HepG2 (cell line): ENCODE measurements at regions not wholly inside any gene's neighbourhood (a gene's known extent, or its start where the extent isn't known, plus 50 kb on each side); places are given as distances from the start of the nearest gene placed in this dataset.

Source experiments
- CBFB ChIP-seq: sonication (generic); formaldehyde crosslinking; IDR thresholded peaks from 2 replicates; pipeline ENCODE4 v1.4.0; 2020; ENCODE audit warnings: missing genetic modification reagents
- CREB1 ChIP-seq, 2 experiments: fragments of 450-650 bp in 1 of 2; IDR thresholded peaks; 2 replicates each; pipeline ENCODE4 v1.6.1; 2016 to 2017; ENCODE audit warnings: control low read depth in 1 of 2, mild to moderate bottlenecking in 1 of 2, missing compliant biosample characterization in 1 of 2, missing genetic modification characterization in 1 of 2
- MED1 ChIP-seq: sonication (generic); formaldehyde crosslinking; IDR thresholded peaks from 2 replicates; pipeline ENCODE4 v1.4.0; 2020; ENCODE audit warnings: missing genetic modification reagents
- NCOA5 ChIP-seq: sonication (generic); formaldehyde crosslinking; IDR thresholded peaks from 2 replicates; pipeline ENCODE4 v1.4.0; 2020; ENCODE audit warnings: missing genetic modification reagents
- POLR2A ChIP-seq, 2 experiments: IDR thresholded peaks; 2 replicates each; pipeline ENCODE4 v1.6.1; 2011; ENCODE audit warnings: low read depth in 2 of 2, low read length in 2 of 2, mild to moderate bottlenecking in 1 of 2, moderate library complexity in 1 of 2; ENCODE audit not compliant: insufficient read depth in 1 of 2
- RFX5 ChIP-seq: IDR thresholded peaks from 2 replicates; pipeline ENCODE4 v1.6.1; 2011; ENCODE audit warnings: low read depth, low read length, improper control_type of control experiment
- SUZ12 ChIP-seq: fragments of 150-350 bp; IDR thresholded peaks from 2 replicates; pipeline ENCODE4 v1.6.1; 2014; ENCODE audit warnings: low read depth, low read length
- TAF1 ChIP-seq: sonication (generic); formaldehyde crosslinking; IDR thresholded peaks from 2 replicates; pipeline ENCODE4 v1.4.0; 2020; ENCODE audit warnings: missing genetic modification reagents
- YY1 ChIP-seq: IDR thresholded peaks from 2 replicates; pipeline ENCODE4 v1.6.1; 2011; ENCODE audit warnings: low read length, low read depth, moderate library complexity, mild to moderate bottlenecking; ENCODE audit not compliant: insufficient read depth, insufficient replicate concordance
- ZNF280B ChIP-seq: sonication (generic); formaldehyde crosslinking; IDR thresholded peaks from 2 replicates; pipeline ENCODE4 v1.5.0; 2020; ENCODE audit warnings: missing genetic modification reagents, mild to moderate bottlenecking, borderline replicate concordance
- ZNF34 ChIP-seq: sonication (generic); formaldehyde crosslinking; IDR thresholded peaks from 2 replicates; pipeline ENCODE4 v1.4.0; 2020; ENCODE audit warnings: mild to moderate bottlenecking, missing genetic modification reagents, borderline replicate concordance
- ZNF629 ChIP-seq: sonication (generic); formaldehyde crosslinking; conservative IDR thresholded peaks from 2 replicates; pipeline ENCODE4 v1.5.0; 2020; ENCODE audit warnings: missing genetic modification reagents

DNA sequence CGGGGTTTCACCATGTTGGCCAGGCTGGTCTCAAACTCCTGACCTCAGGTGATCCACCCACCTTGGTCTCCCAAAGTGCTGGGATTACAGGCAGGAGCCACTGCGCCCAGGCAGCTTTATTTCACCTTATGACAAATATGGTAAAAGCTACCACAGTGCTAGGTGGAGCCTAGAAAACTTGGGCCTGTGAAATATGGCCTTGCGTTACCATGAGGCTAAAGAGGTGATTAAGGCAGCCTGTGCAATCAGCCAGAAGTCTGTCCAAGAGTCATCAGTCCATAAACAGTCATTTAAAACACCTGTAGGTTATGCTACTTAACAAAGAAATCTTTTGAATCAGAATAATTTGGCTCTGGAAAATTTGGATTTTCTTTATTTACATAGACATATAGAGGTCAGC, 114.8 kb upstream of the ANKH start:
- no peak for TF ChIP-seq SUZ12
- no peak for TF ChIP-seq TAF1
- no peak for TF ChIP-seq CBFB (CRISPR knock-in tag)
- TF ChIP-seq ZNF280B (CRISPR knock-in tag), result no peak
- no peak for TF ChIP-seq CREB1 (IDR thresholded peaks at IDR 0.05)
- TF ChIP-seq CREB1 (CRISPR knock-in tag; IDR thresholded peaks at IDR 0.05), result no peak
- TF ChIP-seq ZNF34 (CRISPR knock-in tag), result no peak
- no peak for TF ChIP-seq ZNF629
- TF ChIP-seq MED1, result no peak
- TF ChIP-seq YY1, result no peak
- TF ChIP-seq NCOA5 (CRISPR knock-in tag), result no peak
- no peak for TF ChIP-seq POLR2A (IDR thresholded peaks at IDR 0.05; ENCODE audit: insufficient read depth in 1 of 2, low read depth in 2 of 2, low read length in 2 of 2)
- no peak for TF ChIP-seq RFX5
